Prostate gland (tissue), 2 donors: ENCODE measurements at regions not wholly inside any gene's neighbourhood (a gene's known extent, or its start where the extent isn't known, plus 50 kb on each side); places are given as distances from the start of the nearest gene placed in this dataset.

Experiments
- DNase-seq: peaks from one replicate; pipeline ENCODE4 v3.0.0-alpha.2; 2019; ENCODE audit warnings: low spot score
- H3K27ac ChIP-seq, 2 donors: fragments of 200-600 bp; sonication (generic); 2 replicates each; pipeline ENCODE4 v1.5.1; 2017 to 2019
- H3K27me3 ChIP-seq: fragments of 200-600 bp; sonication (generic); replicated peaks from 2 replicates; pipeline ENCODE4 v1.5.1; 2019; ENCODE audit not compliant: insufficient read depth
- H3K36me3 ChIP-seq, 2 donors: fragments of 200-600 bp; sonication (generic); 1 replicate in 1 of 2; 2 replicates in 1 of 2; pipeline versions ENCODE4 v1.5.1 to v1.8.1; 2017 to 2019
- H3K4me1 ChIP-seq: fragments of 200-600 bp; sonication (generic); replicated peaks from 2 replicates; pipeline ENCODE4 v1.5.1; 2019
- H3K4me3 ChIP-seq, 2 donors: fragments of 200-600 bp; sonication (generic); 2 replicates each; pipeline ENCODE4 v1.5.1; 2017 to 2019
- H3K9me3 ChIP-seq: fragments of 200-600 bp; sonication (generic); 2 replicates; pipeline ENCODE4 v1.5.1; 2017
- POLR2A ChIP-seq: fragments of 450-650 bp; IDR thresholded peaks from one replicate; pipeline ENCODE4 v1.6.1; 2016; ENCODE audit warnings: antibody characterized with exemption, mild to moderate bottlenecking
- POLR2AphosphoS5 ChIP-seq: sonication (generic); formaldehyde crosslinking; IDR thresholded peaks from one replicate; pipeline ENCODE4 v1.6.1; 2017; ENCODE audit warnings: antibody characterized with exemption
- WGBS: methylation state at CpG from one replicate; pipeline ENCODE4 v1.1.5; 2018; 5-methylcytosine and 5-hydroxymethylcytosine counted together
- intact Hi-C: fragments of 100-400 bp; cut with DNase I; formaldehyde crosslinking; loops from one replicate; pipeline ENCODE4 v1.14.2; 2022
- TF ChIP-seq, protein P1 (sequence below), 4 experiments: fragments of 200-600 bp in 2 of 4; fragments of 450-650 bp in 2 of 4; sonication (generic) in 2 of 4; IDR thresholded peaks; 1 replicate in 3 of 4; 2 replicates in 1 of 4; pipeline ENCODE4 v1.5.1; 2016 to 2019; ENCODE audit warnings: antibody characterized with exemption in 4 of 4, mild to moderate bottlenecking in 2 of 4, moderate library complexity in 2 of 4

DNA sequence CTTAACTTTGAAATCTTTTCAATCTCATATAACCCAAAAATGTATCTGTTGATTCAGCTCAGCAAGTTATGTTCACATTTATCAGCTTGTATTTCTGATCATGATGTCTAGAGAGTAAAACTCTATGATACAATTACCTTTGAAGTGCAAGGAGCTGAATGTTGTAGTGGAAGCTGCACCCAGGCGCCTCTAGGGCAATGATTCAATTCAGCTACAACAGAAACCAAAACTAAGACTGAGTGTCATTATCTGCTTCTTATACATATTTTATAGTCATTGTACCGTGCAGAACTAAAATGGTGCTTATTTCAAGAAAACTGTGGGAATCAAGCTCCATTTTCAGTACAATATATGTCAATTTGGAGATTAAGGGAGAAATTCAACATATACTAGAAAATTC is 1237.5 kb downstream of the ZPLD1 start:
- intact Hi-C loops = no loop called here
- TF ChIP-seq POLR2AphosphoS5 = no peak
- TF ChIP-seq POLR2A = no peak
- TF ChIP-seq, protein P1, sequence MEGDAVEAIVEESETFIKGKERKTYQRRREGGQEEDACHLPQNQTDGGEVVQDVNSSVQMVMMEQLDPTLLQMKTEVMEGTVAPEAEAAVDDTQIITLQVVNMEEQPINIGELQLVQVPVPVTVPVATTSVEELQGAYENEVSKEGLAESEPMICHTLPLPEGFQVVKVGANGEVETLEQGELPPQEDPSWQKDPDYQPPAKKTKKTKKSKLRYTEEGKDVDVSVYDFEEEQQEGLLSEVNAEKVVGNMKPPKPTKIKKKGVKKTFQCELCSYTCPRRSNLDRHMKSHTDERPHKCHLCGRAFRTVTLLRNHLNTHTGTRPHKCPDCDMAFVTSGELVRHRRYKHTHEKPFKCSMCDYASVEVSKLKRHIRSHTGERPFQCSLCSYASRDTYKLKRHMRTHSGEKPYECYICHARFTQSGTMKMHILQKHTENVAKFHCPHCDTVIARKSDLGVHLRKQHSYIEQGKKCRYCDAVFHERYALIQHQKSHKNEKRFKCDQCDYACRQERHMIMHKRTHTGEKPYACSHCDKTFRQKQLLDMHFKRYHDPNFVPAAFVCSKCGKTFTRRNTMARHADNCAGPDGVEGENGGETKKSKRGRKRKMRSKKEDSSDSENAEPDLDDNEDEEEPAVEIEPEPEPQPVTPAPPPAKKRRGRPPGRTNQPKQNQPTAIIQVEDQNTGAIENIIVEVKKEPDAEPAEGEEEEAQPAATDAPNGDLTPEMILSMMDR (IDR thresholded peaks at IDR 0.05) = no peak
- H3K4me1 ChIP-seq = no peaks in the 10 kb centered on the region
- H3K9me3 ChIP-seq = no peaks in the 10 kb centered on the region
- no peak overlapping the region for H3K27ac ChIP-seq
- H3K27me3 ChIP-seq = no peaks in the 10 kb centered on the region
- DNase-seq = no peak
- WGBS = 73% methylated on average over 2 of the region's 2 CpGs
- H3K4me3 ChIP-seq = no peak overlapping the region
- H3K36me3 ChIP-seq = no peaks in the 10 kb centered on the region

DNA sequence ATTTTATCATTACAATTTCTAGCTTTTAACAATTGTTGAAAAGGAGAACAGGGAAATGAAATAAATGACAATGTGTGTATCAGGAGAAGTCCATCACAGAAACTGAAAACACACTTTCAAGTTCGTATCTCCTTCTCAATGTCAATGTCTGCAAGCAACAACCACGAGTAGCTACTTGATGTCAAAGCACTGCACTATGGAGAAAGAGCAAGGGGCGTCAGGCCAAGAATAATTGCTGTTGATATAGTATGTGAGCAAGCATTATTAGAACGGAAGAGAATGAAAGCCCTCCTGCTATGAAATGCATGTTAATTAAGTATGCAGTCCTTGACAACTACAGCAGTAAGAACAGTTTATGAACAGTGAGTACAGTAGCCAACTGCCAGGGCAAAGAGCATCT is 1250.1 kb downstream of the ZPLD1 start:
- intact Hi-C loops = no loop called here
- no peak for TF ChIP-seq POLR2A
- TF ChIP-seq, protein P1 (IDR thresholded peaks at IDR 0.05) = no peak
- TF ChIP-seq POLR2AphosphoS5 = no peak
- no peaks in the 10 kb centered on the region for H3K4me1 ChIP-seq
- 33% methylated on average over 4 of the region's 4 CpGs for WGBS
- H3K36me3 ChIP-seq = no peaks in the 10 kb centered on the region
- no peaks in the 10 kb centered on the region for H3K27me3 ChIP-seq
- H3K4me3 ChIP-seq = no peak overlapping the region
- H3K9me3 ChIP-seq = no peaks in the 10 kb centered on the region
- no peak overlapping the region for H3K27ac ChIP-seq
- DNase-seq = no peak

DNA sequence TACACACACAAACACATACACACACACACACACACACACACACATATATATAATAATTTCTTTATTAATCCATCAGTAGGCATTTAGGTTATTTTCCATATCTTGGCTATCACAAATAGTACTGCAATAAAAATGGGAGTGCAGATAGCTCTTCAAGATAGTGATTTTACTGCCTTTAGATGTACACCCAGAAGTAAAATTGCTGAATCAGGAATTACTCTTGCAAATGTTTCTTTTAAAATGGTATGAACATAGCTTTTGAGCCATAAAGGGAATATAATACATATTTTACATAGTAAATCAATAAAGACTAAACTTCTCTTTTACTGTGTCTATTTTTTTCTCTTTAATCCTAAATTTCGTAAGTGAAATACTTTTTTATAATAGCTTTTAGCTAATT is 1251.1 kb downstream of the ZPLD1 start:
- DNase-seq = no peak
- H3K27me3 ChIP-seq = no peaks in the 10 kb centered on the region
- no peak overlapping the region for H3K27ac ChIP-seq
- H3K9me3 ChIP-seq = no peaks in the 10 kb centered on the region
- WGBS = 0% methylated on average over 1 of the region's 1 CpG
- H3K36me3 ChIP-seq = no peaks in the 10 kb centered on the region
- TF ChIP-seq POLR2AphosphoS5 (no peak), POLR2A (no peak)
- TF ChIP-seq, protein P1 (IDR thresholded peaks at IDR 0.05) = no peak
- H3K4me3 ChIP-seq = no peak overlapping the region
- intact Hi-C loops = no loop called here
- H3K4me1 ChIP-seq = no peaks in the 10 kb centered on the region

DNA sequence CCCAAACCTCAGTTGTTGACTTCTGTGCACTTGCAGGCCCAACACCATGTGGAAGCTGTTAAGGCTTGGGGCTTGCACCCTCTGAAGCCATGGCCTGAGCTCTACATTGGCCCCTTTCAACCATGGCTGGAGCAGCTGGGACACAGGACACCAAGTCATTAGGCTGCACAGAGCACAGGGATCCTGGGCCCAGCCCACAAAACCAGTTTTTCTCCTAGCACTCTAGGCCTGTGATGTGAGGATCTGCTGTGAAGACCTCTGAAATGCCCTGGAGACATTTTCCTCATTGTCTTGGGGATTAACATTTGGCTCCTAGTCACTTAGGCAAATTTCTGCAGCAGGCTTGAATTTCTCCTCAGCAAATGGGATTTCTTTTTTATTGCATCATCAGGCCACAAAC is 1255.7 kb downstream of the ZPLD1 start:
- TF ChIP-seq POLR2A (no peak), POLR2AphosphoS5 (no peak)
- TF ChIP-seq, protein P1 (IDR thresholded peaks at IDR 0.05) = no peak
- Histone ChIP-seq H3K4me1 (no peaks in the 10 kb centered on the region), H3K9me3 (no peaks in the 10 kb centered on the region), H3K27ac (no peak overlapping the region), H3K36me3 (no peaks in the 10 kb centered on the region), H3K4me3 (no peak overlapping the region), H3K27me3 (no peaks in the 10 kb centered on the region)
- intact Hi-C loops = no loop called here
- DNase-seq = no peak

DNA sequence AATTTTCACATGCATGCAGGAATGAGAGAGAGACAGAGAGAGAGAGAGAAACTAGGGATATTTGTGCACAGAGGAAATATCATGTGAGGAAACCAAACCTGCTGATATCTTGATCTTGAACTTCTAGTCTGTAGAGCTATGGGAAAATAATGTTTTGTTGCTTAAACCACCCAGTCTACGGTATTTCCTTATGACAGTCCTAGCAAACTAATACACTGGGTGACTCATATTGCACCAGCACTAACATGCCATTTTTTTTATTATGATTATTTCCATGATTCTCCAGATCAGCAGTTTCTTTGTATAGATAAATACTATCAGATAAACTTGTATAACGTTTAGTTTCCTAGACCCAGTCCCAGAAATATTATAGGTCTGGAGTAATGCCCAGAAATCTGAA is 1259.0 kb downstream of the ZPLD1 start:
- TF ChIP-seq POLR2A (no peak), POLR2AphosphoS5 (no peak)
- TF ChIP-seq, protein P1 (IDR thresholded peaks at IDR 0.05) = no peak
- H3K4me3 ChIP-seq = no peak overlapping the region
- WGBS = 37% methylated on average over 2 of the region's 2 CpGs
- no peaks in the 10 kb centered on the region for H3K27me3 ChIP-seq
- no peaks in the 10 kb centered on the region for H3K4me1 ChIP-seq
- intact Hi-C loops = no loop called here
- H3K9me3 ChIP-seq = no peaks in the 10 kb centered on the region
- H3K36me3 ChIP-seq = no peaks in the 10 kb centered on the region
- H3K27ac ChIP-seq = no peak overlapping the region
- no peak for DNase-seq
